GM19452 (cell line): ENCODE measurements at regions not wholly inside any gene's neighbourhood (a gene's known extent, or its start where the extent isn't known, plus 50 kb on each side); places are given as distances from the start of the nearest gene placed in this dataset.
"Not testable (repeated sequence)": the region's sequence is repeated elsewhere in the genome, so short reads cannot be mapped to it uniquely, and the experiment has no call there.

ENCODE experiments used
- ATAC-seq: cut with Tn5 transposase; IDR thresholded peaks from one replicate; pipeline ENCODE4 v1.9.1; 2021; ENCODE audit not compliant: unreplicated experiment

- no peak for ATAC-seq
Observed at GRCh38 chr3:15983232-15983631, 185.5 kb upstream of the ANKRD28 start.

- ATAC-seq: no peak
Observed at GRCh38 chr3:15983693-15984092, 185.9 kb upstream of the ANKRD28 start.

DNA sequence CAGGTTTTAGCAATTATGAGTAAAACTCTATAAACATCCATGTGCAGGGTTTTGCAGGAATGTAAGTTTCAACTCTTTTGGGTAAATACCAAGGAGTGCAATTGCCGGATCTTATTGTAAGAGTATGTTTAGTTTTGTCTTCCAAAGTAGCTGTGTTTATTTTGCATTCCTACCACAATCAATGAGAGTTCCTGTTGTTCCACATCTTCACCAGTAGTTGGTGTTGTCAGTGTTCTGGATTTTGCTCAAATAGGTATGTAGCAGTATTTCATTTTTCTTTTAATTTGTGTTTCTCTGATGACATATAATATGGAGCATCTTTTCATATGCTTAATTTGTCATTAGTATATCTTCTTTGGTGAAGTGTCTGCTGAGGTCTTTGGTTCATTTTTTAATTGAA lies 185.1 kb upstream of the GALNT15 start:
- ATAC-seq: no peak

- not testable (repeated sequence) for ATAC-seq
Observed at GRCh38 chr3:15993660-15994059, 180.8 kb upstream of the GALNT15 start.

- ATAC-seq: not testable (repeated sequence)
Observed at GRCh38 chr3:15996496-15996895, 178.0 kb upstream of the GALNT15 start.

GRCh38 chr3:15997274-15997943 lies 177.1 kb upstream of the GALNT15 start:
- ATAC-seq: no peak

- no peak for ATAC-seq
Observed at GRCh38 chr3:15998911-15999310, 175.6 kb upstream of the GALNT15 start.

GRCh38 chr3:16004812-16005211 lies 169.7 kb upstream of the GALNT15 start:
- no peak for ATAC-seq

DNA sequence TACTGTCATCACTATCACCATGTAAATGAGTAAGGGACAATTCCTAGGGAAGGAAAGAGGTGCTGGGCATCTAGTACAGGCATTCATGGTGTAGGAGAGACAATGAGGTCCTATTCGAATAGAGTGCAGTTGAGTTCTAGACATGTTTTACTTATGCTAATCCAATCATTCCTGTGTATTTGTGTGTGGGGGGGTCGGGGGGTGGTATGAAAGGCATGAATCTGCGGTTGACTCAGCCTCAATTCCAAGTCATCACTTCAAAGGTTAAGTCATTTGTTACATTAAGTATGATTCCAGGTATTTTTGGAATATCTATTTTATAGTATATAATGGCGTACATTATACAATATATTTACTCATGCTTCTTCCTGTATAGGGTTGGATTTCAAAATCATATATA lies 163.1 kb upstream of the GALNT15 start:
- ATAC-seq: no peak

DNA sequence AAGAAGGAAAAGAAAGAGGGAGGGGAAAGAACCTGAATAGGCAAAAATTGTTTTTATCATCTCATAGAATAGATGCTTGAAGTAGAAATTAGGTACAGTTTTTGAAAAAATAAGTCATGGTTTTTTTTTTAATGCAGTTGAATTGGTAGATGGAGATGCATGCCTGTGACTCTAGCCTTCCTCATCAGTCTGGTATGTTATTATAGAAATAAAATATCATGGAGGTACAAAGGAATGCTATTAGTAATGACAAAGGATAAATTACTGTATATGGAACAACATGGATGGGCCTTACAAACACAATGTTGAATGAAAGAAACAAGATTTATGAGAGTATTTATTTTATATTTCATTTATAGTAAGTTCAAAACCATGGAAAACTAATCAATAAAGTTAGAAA lies 162.4 kb upstream of the GALNT15 start:
- ATAC-seq: no peak

DNA sequence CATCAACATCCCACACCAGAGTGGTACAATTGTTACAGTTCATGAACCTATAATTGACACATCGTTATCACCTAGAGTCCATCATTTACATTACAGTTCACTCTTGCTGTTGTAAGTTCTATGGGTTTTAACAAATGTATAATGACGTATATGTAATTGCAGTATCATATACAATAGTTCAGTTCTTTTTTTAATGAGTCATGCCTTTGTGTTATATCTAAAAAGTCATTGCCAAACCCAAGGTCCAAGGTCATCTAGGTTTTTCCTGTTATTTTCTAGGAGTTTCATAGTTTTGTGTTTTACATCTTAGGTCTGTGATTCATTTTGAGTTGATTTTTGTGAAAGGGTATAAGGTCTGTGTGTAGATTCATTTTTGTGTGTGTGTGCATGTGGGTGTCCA lies 160.9 kb upstream of the GALNT15 start:
- no peak for ATAC-seq

DNA sequence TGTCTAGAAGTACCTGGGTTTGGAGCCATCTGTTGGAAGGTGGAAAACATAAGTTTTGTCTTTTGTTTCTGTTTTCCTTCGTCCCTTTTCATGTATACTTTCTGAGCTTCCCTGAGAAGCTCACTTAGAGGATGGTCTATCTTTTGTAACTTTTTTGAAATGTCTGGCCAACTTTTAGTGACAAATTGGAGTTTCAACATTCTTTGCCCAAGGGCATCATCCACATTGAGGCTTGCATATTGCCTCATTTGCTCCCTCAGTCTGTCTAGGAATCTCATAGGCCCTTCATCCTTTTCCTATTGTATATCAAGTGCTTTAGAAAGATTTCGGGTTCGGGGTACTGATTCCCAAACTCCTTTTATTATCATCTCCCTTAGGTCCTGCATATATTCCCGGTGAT lies 152.7 kb upstream of the GALNT15 start:
- ATAC-seq: not testable (repeated sequence)

- not testable (repeated sequence) for ATAC-seq
Observed at GRCh38 chr3:16023881-16024280, 150.6 kb upstream of the GALNT15 start.

- ATAC-seq: no peak
Observed at GRCh38 chr3:16024548-16024947, 149.9 kb upstream of the GALNT15 start.

- no peak for ATAC-seq
Observed at GRCh38 chr3:16026753-16027152, 147.7 kb upstream of the GALNT15 start.

DNA sequence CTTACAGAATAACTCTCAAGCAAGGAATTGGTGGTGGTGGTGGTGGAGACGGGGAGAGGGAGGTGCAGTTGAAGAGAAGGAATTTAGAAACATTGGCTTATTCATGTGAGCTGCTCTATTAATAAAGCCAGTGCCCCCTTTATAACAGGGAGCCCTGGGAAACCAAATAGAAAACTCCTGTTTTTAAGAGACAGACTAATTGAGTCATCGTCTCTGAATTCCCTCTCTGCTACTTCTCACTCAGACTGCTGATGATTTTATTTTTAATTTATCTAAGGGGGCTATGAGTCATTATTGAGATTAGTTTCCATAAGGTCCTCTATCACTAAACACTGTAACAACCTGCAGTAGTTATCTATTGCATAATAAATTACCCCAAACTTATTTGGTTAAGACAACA lies 145.9 kb upstream of the GALNT15 start:
- no peak for ATAC-seq

DNA sequence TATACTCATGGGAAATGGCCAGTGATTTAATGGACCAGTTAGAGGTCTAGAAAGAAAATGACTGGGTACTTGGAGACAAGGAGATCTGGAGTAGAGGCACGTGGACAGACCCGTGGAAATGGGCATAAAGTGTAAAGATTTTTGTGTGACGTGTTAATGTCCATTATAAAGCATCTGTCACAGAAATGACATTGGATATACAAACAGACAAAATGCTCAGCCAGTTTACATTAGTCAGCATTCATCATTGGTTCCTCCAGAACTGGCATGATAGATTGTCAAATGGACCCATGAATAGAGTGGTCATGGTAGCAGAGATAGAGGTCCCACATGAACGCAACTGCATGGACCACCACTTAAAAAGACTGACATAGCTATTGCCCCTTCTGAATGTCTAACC lies 144.1 kb upstream of the GALNT15 start:
- ATAC-seq: no peak

GRCh38 chr3:16031434-16031833 lies 143.0 kb upstream of the GALNT15 start:
- ATAC-seq: no peak

- ATAC-seq: no peak
Observed at GRCh38 chr3:16033889-16034687, 140.4 kb upstream of the GALNT15 start.

GRCh38 chr3:16040991-16041390 lies 133.5 kb upstream of the GALNT15 start:
- no peak for ATAC-seq

- ATAC-seq: peak; percentile 96
Observed at GRCh38 chr3:16048435-16049318, 125.8 kb upstream of the GALNT15 start.
